Right lobe of liver (tissue), 6 donors: ENCODE measurements at regions not wholly inside any gene's neighbourhood (a gene's known extent, or its start where the extent isn't known, plus 50 kb on each side); places are given as distances from the start of the nearest gene placed in this dataset.

Source experiments
- ATAC-seq, 4 donors: fragments of 200-7000 bp; cut with Tn5 transposase; one replicate each; pipeline ENCODE4 v1.9.1; 2020; ENCODE audit warnings: mild to moderate bottlenecking in 4 of 4, moderate library complexity in 4 of 4
- DNase-seq, 3 donors: peaks; one replicate each; pipeline ENCODE4 v3.0.0-alpha.2; 2020
- H3K27ac ChIP-seq, 3 donors: fragments of 200-600 bp; one replicate each; pipeline ENCODE4 v1.8.0; 2022
- H3K27me3 ChIP-seq, 2 donors: fragments of 200-600 bp; one replicate each; pipeline ENCODE4 v1.8.0; 2022
- H3K36me3 ChIP-seq, 4 donors: fragments of 200-600 bp; sonication (generic) in 1 of 4; one replicate each; pipeline versions ENCODE4 v1.5.1 to v1.8.0; 2017 to 2022; ENCODE audit warnings: control low read depth in 1 of 4
- H3K4me1 ChIP-seq, 4 donors: fragments of 200-600 bp; sonication (generic) in 1 of 4; one replicate each; pipeline versions ENCODE4 v1.5.1 to v1.8.0; 2017 to 2022; ENCODE audit warnings: control low read depth in 1 of 4
- H3K4me3 ChIP-seq, 3 donors: fragments of 200-600 bp; one replicate each; pipeline ENCODE4 v1.8.0; 2022
- H3K9me3 ChIP-seq, 4 donors: fragments of 200-600 bp; sonication (generic) in 1 of 4; one replicate each; pipeline versions ENCODE4 v1.5.1 to v1.8.0; 2017 to 2022; ENCODE audit warnings: control low read depth in 1 of 4
- CTCF ChIP-seq, 4 donors: fragments of 200-600 bp in 3 of 4; fragments of 450-650 bp in 1 of 4; IDR thresholded peaks; one replicate each; pipeline versions ENCODE4 v1.5.1 to v1.8.0; 2016 to 2022; ENCODE audit warnings: antibody characterized with exemption in 4 of 4, mild to moderate bottlenecking in 2 of 4
- POLR2A ChIP-seq: fragments of 450-650 bp; IDR thresholded peaks from one replicate; pipeline ENCODE4 v1.6.1; 2017; ENCODE audit warnings: antibody characterized with exemption, mild to moderate bottlenecking
- WGBS: methylation state at CpG from one replicate; pipeline ENCODE4 v1.1.6; 2018; ENCODE audit warnings: low coverage, low lambda C conversion rate; ENCODE audit not compliant: insufficient coverage; ENCODE audit errors: missing lambda C conversion rate; 5-methylcytosine and 5-hydroxymethylcytosine counted together
- intact Hi-C, 2 donors: fragments of 100-400 bp; cut with DNase I; formaldehyde crosslinking; loops; one replicate each; pipeline versions ENCODE4 v1.11.2 to v1.14.1; 2022
- donor health status: DM: no; HTN: yes; CAD: no.
- donor health status: DM: no; HTN: no; CAD: no.
- donor health status: DM: no; HTN: no; CAD: no.
- donor health status: DM: no; HTN: yes; CAD: no.
- donor health status: DM: no; HTN: yes; CAD: no.

DNA sequence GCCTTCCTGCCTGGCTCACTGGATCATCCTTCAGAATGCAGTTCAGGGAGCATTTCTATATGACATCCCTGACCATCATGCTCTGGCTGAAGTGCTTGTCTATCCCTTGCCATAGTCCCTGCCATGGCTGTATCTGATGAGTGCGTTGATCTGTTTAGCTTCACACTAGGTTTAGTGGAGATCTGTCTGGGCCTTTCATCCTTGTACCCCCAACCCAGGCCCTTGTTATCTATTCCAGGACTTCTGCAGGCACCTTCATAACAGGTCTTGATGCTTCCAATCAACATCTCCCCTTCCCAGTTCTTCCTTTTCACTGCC lies 102.4 kb downstream of the QRSL1 start:
- Histone ChIP-seq H3K4me3 (no peak overlapping the region), H3K4me1 (peaks cover 0 to 58% (median 25%) of the 10 kb centered on the region in 4 donors), H3K27me3 (no peaks in the 10 kb centered on the region), H3K36me3 (no peaks in the 10 kb centered on the region), H3K27ac (peak overlapping the region; percentile 67 to 91 (median 84)), H3K9me3 (no peaks in the 10 kb centered on the region)
- WGBS: 100% methylated on average over 1 of the region's 1 CpG
- no peak for TF ChIP-seq POLR2A
- no peak for TF ChIP-seq CTCF (IDR thresholded peaks at IDR 0.05)
- intact Hi-C loops: loop anchor here in 1 of 2 donors (2.0 kb wide), 1 partner anchor 29 kb away; no protein-coding TSS in a partner anchor
- ATAC-seq (no peak), DNase-seq (no peak)

GRCh38 chr6:106731144-106731842 lies 101.9 kb downstream of the QRSL1 start:
- peaks cover 0 to 58% (median 27%) of the 10 kb centered on the region in 4 donors for H3K4me1 ChIP-seq
- DNase-seq (peak; percentile 75 to 93 (median 89)), ATAC-seq (peak; percentile 74 to 89 (median 82))
- TF ChIP-seq POLR2A (peak; percentile 41), CTCF (IDR thresholded peaks at IDR 0.05) (no peak)
- H3K4me3 ChIP-seq: no peak overlapping the region
- peak overlapping the region; percentile 76 to 91 (median 91) for H3K27ac ChIP-seq
- H3K9me3 ChIP-seq: no peaks in the 10 kb centered on the region
- 32% methylated on average over 6 of the region's 6 CpGs for WGBS
- no peaks in the 10 kb centered on the region for H3K27me3 ChIP-seq
- intact Hi-C loops: loop anchor here in 1 of 2 donors (2.0 kb wide), 1 partner anchor 28 kb away; no protein-coding TSS in a partner anchor
- no peaks in the 10 kb centered on the region for H3K36me3 ChIP-seq

DNA sequence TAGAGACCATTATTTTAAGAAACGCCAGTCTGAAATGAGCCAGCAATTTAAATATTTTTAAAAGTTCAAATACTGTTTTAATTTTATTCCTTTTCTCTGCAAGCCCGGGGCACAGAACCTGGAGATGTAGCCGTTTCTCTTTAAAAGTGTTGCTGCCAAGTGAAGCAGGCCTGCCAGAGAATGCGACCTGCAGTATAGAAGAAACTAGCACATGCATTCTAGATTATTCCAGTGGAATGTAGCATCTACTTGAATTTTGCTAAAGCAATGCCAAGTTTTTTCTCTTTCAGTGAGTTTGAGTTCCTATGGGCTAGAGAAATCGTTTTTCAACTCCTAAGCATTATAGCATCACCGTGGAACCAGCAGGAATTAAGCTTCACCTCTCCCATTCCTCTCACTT lies 101.3 kb downstream of the QRSL1 start:
- no peaks in the 10 kb centered on the region for H3K9me3 ChIP-seq
- H3K27me3 ChIP-seq: no peaks in the 10 kb centered on the region
- DNase-seq (no peak), ATAC-seq (peak; percentile 13 to 34 (median 22))
- intact Hi-C loops: loop anchor here in 1 of 2 donors (2.0 kb wide), 1 partner anchor 28 kb away; no protein-coding TSS in a partner anchor
- H3K27ac ChIP-seq: peak overlapping the region; percentile 76 to 91 (median 91)
- WGBS: 21% methylated on average over 6 of the region's 6 CpGs
- TF ChIP-seq POLR2A (no peak), CTCF (IDR thresholded peaks at IDR 0.05) (no peak)
- H3K4me3 ChIP-seq: no peak overlapping the region
- no peaks in the 10 kb centered on the region for H3K36me3 ChIP-seq
- peaks cover 0 to 61% (median 30%) of the 10 kb centered on the region in 4 donors for H3K4me1 ChIP-seq

DNA sequence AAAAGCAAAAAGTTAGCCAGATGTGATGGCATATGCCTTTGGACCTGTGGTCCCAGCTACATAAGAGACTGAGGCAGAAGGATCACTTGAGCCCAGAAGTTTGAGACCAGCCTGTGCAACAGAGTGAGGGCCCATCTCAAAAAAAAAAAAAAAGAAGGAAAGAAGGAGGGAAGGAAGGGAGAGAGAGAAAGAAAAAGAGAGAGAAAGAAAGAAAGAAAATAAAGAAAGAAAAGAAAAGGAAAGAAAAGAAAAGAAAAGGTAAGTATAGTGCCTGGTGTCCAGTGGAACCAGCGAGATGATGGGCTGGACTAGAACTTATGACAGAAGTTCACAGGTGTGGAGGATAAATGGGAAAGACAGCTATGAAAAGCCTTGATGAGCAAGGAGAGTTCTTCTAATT lies 100.9 kb downstream of the QRSL1 start:
- no peak overlapping the region for H3K4me3 ChIP-seq

More for the DNA sequence above, 100.9 kb downstream of the QRSL1 start:
- TF ChIP-seq POLR2A (no peak), CTCF (IDR thresholded peaks at IDR 0.05) (no peak)
- no peaks in the 10 kb centered on the region for H3K27me3 ChIP-seq
- ATAC-seq: no peak
- H3K27ac ChIP-seq: peak overlapping the region; percentile 76 to 91 (median 91)
- no peak for DNase-seq
- 20% methylated on average over 1 of the region's 1 CpG for WGBS
- H3K4me1 ChIP-seq: peaks cover 0 to 62% (median 30%) of the 10 kb centered on the region in 4 donors
- H3K9me3 ChIP-seq: no peaks in the 10 kb centered on the region
- H3K36me3 ChIP-seq: no peaks in the 10 kb centered on the region
- intact Hi-C loops: loop anchor here in 1 of 2 donors (2.0 kb wide), 1 partner anchor 27 kb away; no protein-coding TSS in a partner anchor
